CD8-positive, alpha-beta memory T cell (primary cell): ENCODE measurements at regions not wholly inside any gene's neighbourhood (a gene's known extent, or its start where the extent isn't known, plus 50 kb on each side); places are given as distances from the start of the nearest gene placed in this dataset.
"Not testable (repeated sequence)": the region's sequence is repeated elsewhere in the genome, so short reads cannot be mapped to it uniquely, and the experiment has no call there.

Experiments
- CTCF ChIA-PET: fragments of 350-600 bp; sonication (Branson Sonifier 250); formaldehyde crosslinking; loops from one replicate; lab custom pipeline; 2021; ENCODE audit warnings: antibody characterized with exemption; lab: Charles Lee
- POLR2A ChIA-PET: fragments of 350-600 bp; sonication (Branson Sonifier 250); formaldehyde crosslinking; loops from one replicate; lab custom pipeline; 2021; ENCODE audit warnings: antibody characterized with exemption; lab: Charles Lee
- DNase-seq, 5 donors: peaks; one replicate each; pipeline versions ENCODE4 v3.0.0 to v3.0.0-alpha.2; 2020 to 2022; ENCODE audit warnings: mixed read lengths in 1 of 5
- H3K27ac ChIP-seq: one replicate; pipeline ENCODE4 v1.7.0; 2013; ENCODE audit warnings: low read depth, mild to moderate bottlenecking, low read length, moderate library complexity
- H3K27me3 ChIP-seq: 2 replicates; pipeline ENCODE4 v1.7.0; 2013; ENCODE audit warnings: low read length, mild to moderate bottlenecking; ENCODE audit not compliant: insufficient read depth, poor library complexity, severe bottlenecking
- H3K36me3 ChIP-seq: 2 replicates; pipeline ENCODE4 v1.7.0; 2013; ENCODE audit warnings: mild to moderate bottlenecking, low read length, moderate library complexity; ENCODE audit not compliant: insufficient read depth
- H3K4me1 ChIP-seq: 2 replicates; pipeline ENCODE4 v1.7.0; 2013; ENCODE audit warnings: mild to moderate bottlenecking, low read length, moderate library complexity; ENCODE audit not compliant: insufficient read depth
- H3K4me3 ChIP-seq: 2 replicates; pipeline ENCODE4 v1.7.0; 2013; ENCODE audit warnings: mild to moderate bottlenecking, low read length
- H3K9me3 ChIP-seq: 2 replicates; pipeline ENCODE4 v1.7.0; 2013; ENCODE audit warnings: mild to moderate bottlenecking, low read length
- H3K27ac Mint-ChIP-seq, 8 donors: one replicate each; pipeline ENCODE4 v1.8.0; 2020 to 2021; ENCODE audit warnings: mixed read lengths in 8 of 8, mild to moderate bottlenecking in 6 of 8, inconsistent platforms in 3 of 8, moderate library complexity in 3 of 8
- H3K27me3 Mint-ChIP-seq, 2 donors: one replicate each; pipeline ENCODE4 v1.8.0; 2020 to 2021; ENCODE audit warnings: mixed read lengths in 2 of 2, mild to moderate bottlenecking in 1 of 2, moderate library complexity in 1 of 2
- H3K36me3 Mint-ChIP-seq, 3 donors: one replicate each; pipeline ENCODE4 v1.8.0; 2020 to 2021; ENCODE audit warnings: mixed read lengths in 3 of 3, inconsistent platforms in 1 of 3, mild to moderate bottlenecking in 1 of 3
- H3K4me1 Mint-ChIP-seq, 3 donors: one replicate each; pipeline ENCODE4 v1.8.0; 2020 to 2021; ENCODE audit warnings: mixed read lengths in 3 of 3, inconsistent platforms in 1 of 3, mild to moderate bottlenecking in 1 of 3
- H3K4me3 Mint-ChIP-seq, 7 donors: one replicate each; pipeline ENCODE4 v1.8.0; 2020 to 2021; ENCODE audit warnings: mixed read lengths in 7 of 7, mild to moderate bottlenecking in 6 of 7, moderate library complexity in 4 of 7, inconsistent platforms in 2 of 7
- H3K9me3 Mint-ChIP-seq, 5 donors: one replicate each; pipeline ENCODE4 v1.8.0; 2020 to 2022; ENCODE audit warnings: mixed read lengths in 5 of 5, mild to moderate bottlenecking in 3 of 5, moderate library complexity in 2 of 5, inconsistent platforms in 1 of 5

- Mint-ChIP-seq H3K27ac (no peak overlapping the region), H3K9me3 (peaks cover 0 to 10% (median 1%) of the 10 kb centered on the region in 5 donors), H3K4me1 (no peaks in the 10 kb centered on the region), H3K36me3 (no peaks in the 10 kb centered on the region), H3K4me3 (no peak overlapping the region), H3K27me3 (no peaks in the 10 kb centered on the region)
- no peaks in the 10 kb centered on the region for H3K27me3 ChIP-seq
- no peaks in the 10 kb centered on the region for H3K9me3 ChIP-seq
- no peaks in the 10 kb centered on the region for H3K4me1 ChIP-seq
- ChIA-PET CTCF (interaction anchor here (1.0 kb wide), 1 partner anchor 15 kb away, joined by 3 read pairs; no protein-coding TSS in a partner anchor), POLR2A (no interaction called here)
- H3K36me3 ChIP-seq = no peaks in the 10 kb centered on the region
- DNase-seq = no peak
- no peak overlapping the region for H3K27ac ChIP-seq
- H3K4me3 ChIP-seq = no peak overlapping the region
These were observed 246.1 kb upstream of the ST6GAL2 start for GRCh38 chr2:107132070-107132469.

DNA sequence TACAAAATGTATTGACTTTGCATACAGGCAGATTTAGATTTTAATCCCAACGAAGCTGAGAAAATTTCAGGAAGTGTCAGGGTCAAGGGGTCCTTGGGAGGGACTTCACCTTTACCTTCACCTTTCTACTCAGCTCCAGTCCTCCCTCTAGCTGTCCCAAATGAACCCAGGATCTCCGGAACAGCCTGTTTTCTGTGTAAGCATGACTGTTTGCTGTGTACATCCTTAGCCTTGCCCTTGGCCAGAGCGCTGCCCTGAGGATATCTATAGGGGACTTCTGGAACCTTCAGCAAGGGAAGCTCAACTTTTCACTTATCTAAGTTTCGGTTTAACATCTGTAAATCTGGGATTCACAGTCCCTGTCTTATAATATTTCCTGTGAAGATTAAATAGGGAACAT lies 246.8 kb upstream of the ST6GAL2 start:
- H3K36me3 ChIP-seq = no peaks in the 10 kb centered on the region
- no peaks in the 10 kb centered on the region for H3K4me1 Mint-ChIP-seq
- H3K27me3 ChIP-seq = no peaks in the 10 kb centered on the region
- no peaks in the 10 kb centered on the region for H3K27me3 Mint-ChIP-seq
- no peak overlapping the region for H3K27ac Mint-ChIP-seq
- no peaks in the 10 kb centered on the region for H3K4me1 ChIP-seq
- H3K4me3 Mint-ChIP-seq = no peak overlapping the region
- no peaks in the 10 kb centered on the region for H3K36me3 Mint-ChIP-seq
- H3K27ac ChIP-seq = no peak overlapping the region
- POLR2A ChIA-PET = no interaction called here
- CTCF ChIA-PET = interaction anchor here (1.0 kb wide), 1 partner anchor 15 kb away, joined by 3 read pairs; no protein-coding TSS in a partner anchor
- no peak overlapping the region for H3K4me3 ChIP-seq
- H3K9me3 Mint-ChIP-seq = peaks cover 0 to 10% (median 1%) of the 10 kb centered on the region in 5 donors
- no peaks in the 10 kb centered on the region for H3K9me3 ChIP-seq
- DNase-seq = no peak

GRCh38 chr2:107133412-107133811 lies 247.4 kb upstream of the ST6GAL2 start:
- no peaks in the 10 kb centered on the region for H3K4me1 ChIP-seq
- no peaks in the 10 kb centered on the region for H3K9me3 ChIP-seq
- no peaks in the 10 kb centered on the region for H3K27me3 ChIP-seq
- Mint-ChIP-seq H3K36me3 (no peaks in the 10 kb centered on the region), H3K9me3 (peaks cover 0 to 10% (median 0%) of the 10 kb centered on the region in 5 donors), H3K4me1 (no peaks in the 10 kb centered on the region), H3K27ac (no peak overlapping the region), H3K4me3 (no peak overlapping the region), H3K27me3 (no peaks in the 10 kb centered on the region)
- no peaks in the 10 kb centered on the region for H3K36me3 ChIP-seq
- CTCF ChIA-PET = no interaction called here
- H3K27ac ChIP-seq = no peak overlapping the region
- no peak for DNase-seq
- POLR2A ChIA-PET = no interaction called here
- no peak overlapping the region for H3K4me3 ChIP-seq

DNA sequence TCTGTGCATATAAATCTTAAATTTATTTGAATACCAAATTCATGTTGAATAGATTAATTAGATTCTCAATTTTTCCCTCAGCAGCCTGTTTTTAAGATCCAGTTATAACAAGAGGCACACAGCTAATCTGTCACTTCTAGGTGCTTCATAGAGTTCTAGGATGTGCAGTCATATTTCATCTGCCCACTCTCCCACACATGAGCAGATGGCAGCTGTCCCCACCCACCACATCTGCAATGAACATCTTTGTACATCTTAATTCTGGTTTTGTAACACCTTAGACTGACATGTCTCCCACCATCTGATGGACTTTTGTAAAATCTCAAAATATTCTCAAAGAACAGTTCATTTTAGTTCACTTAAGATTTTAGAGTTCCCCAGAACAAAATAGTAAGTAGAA lies 250.8 kb upstream of the ST6GAL2 start:
- no peaks in the 10 kb centered on the region for H3K4me1 Mint-ChIP-seq
- H3K27ac Mint-ChIP-seq = peak overlapping the region in 1 of 8 donors; percentile 48
- H3K4me3 Mint-ChIP-seq = no peak overlapping the region
- POLR2A ChIA-PET = no interaction called here
- Histone ChIP-seq H3K4me3 (no peak overlapping the region), H3K4me1 (no peaks in the 10 kb centered on the region), H3K27me3 (no peaks in the 10 kb centered on the region), H3K36me3 (no peaks in the 10 kb centered on the region), H3K9me3 (no peaks in the 10 kb centered on the region), H3K27ac (no peak overlapping the region)
- CTCF ChIA-PET = interaction anchor here (1.1 kb wide), 1 partner anchor 11 kb away, joined by 4 read pairs; no protein-coding TSS in a partner anchor
- H3K36me3 Mint-ChIP-seq = no peaks in the 10 kb centered on the region
- peaks cover 0 to 11% (median 2%) of the 10 kb centered on the region in 5 donors for H3K9me3 Mint-ChIP-seq
- H3K27me3 Mint-ChIP-seq = no peaks in the 10 kb centered on the region
- DNase-seq = no peak

- Histone ChIP-seq H3K27me3 (no peaks in the 10 kb centered on the region), H3K27ac (no peak overlapping the region), H3K4me3 (no peak overlapping the region), H3K4me1 (no peaks in the 10 kb centered on the region), H3K36me3 (no peaks in the 10 kb centered on the region), H3K9me3 (no peaks in the 10 kb centered on the region)
- no peak for DNase-seq
- H3K27me3 Mint-ChIP-seq = no peaks in the 10 kb centered on the region
- no peaks in the 10 kb centered on the region for H3K4me1 Mint-ChIP-seq
- no peak overlapping the region for H3K27ac Mint-ChIP-seq
- ChIA-PET CTCF (interaction anchor here (1.1 kb wide), 1 partner anchor 10 kb away, joined by 4 read pairs; no protein-coding TSS in a partner anchor), POLR2A (no interaction called here)
- no peaks in the 10 kb centered on the region for H3K36me3 Mint-ChIP-seq
- no peak overlapping the region for H3K4me3 Mint-ChIP-seq
- H3K9me3 Mint-ChIP-seq = peaks cover 0 to 19% (median 3%) of the 10 kb centered on the region in 5 donors
These were observed 251.7 kb upstream of the ST6GAL2 start for GRCh38 chr2:107137706-107138105.

- H3K36me3 ChIP-seq = no peaks in the 10 kb centered on the region
- CTCF ChIA-PET = no interaction called here
- no peak overlapping the region for H3K27ac ChIP-seq
- no peaks in the 10 kb centered on the region for H3K4me1 Mint-ChIP-seq
- H3K27me3 Mint-ChIP-seq = no peaks in the 10 kb centered on the region
- DNase-seq = no peak
- no peak overlapping the region for H3K4me3 Mint-ChIP-seq
- no peak overlapping the region for H3K27ac Mint-ChIP-seq
- POLR2A ChIA-PET = no interaction called here
- H3K4me1 ChIP-seq = no peaks in the 10 kb centered on the region
- H3K4me3 ChIP-seq = no peak overlapping the region
- no peaks in the 10 kb centered on the region for H3K36me3 Mint-ChIP-seq
- H3K9me3 ChIP-seq = no peaks in the 10 kb centered on the region
- no peaks in the 10 kb centered on the region for H3K27me3 ChIP-seq
- H3K9me3 Mint-ChIP-seq = peaks cover 2 to 13% (median 5%) of the 10 kb centered on the region in 5 donors
These were observed 260.2 kb upstream of the ST6GAL2 start for GRCh38 chr2:107146181-107146580.

GRCh38 chr2:107146645-107147044 lies 260.7 kb upstream of the ST6GAL2 start:
- H3K4me3 ChIP-seq, H3K36me3 Mint-ChIP-seq, H3K4me1 ChIP-seq, H3K27me3 Mint-ChIP-seq, H3K27ac ChIP-seq, DNase-seq, H3K4me1 Mint-ChIP-seq, H3K27ac Mint-ChIP-seq, H3K27me3 ChIP-seq, H3K4me3 Mint-ChIP-seq, H3K36me3 ChIP-seq, CTCF ChIA-PET, POLR2A ChIA-PET, H3K9me3 ChIP-seq: not testable (repeated sequence)
- peaks cover 2 to 13% (median 5%) of the 10 kb centered on the region in 5 donors for H3K9me3 Mint-ChIP-seq

GRCh38 chr2:107148055-107148454 lies 262.1 kb upstream of the ST6GAL2 start:
- no peak overlapping the region for H3K4me3 Mint-ChIP-seq
- H3K4me1 Mint-ChIP-seq = no peaks in the 10 kb centered on the region
- H3K27me3 ChIP-seq = no peaks in the 10 kb centered on the region
- DNase-seq = no peak
- no peaks in the 10 kb centered on the region for H3K4me1 ChIP-seq
- H3K9me3 Mint-ChIP-seq = peaks cover 0 to 5% (median 4%) of the 10 kb centered on the region in 5 donors
- ChIA-PET POLR2A (no interaction called here), CTCF (interaction anchor here (0.8 to 2.0 kb wide), 2 partner anchors 11 to 16 kb away, joined by 3 to 4 read pairs; no protein-coding TSS in a partner anchor)
- no peaks in the 10 kb centered on the region for H3K36me3 Mint-ChIP-seq
- no peaks in the 10 kb centered on the region for H3K36me3 ChIP-seq
- no peak overlapping the region for H3K27ac ChIP-seq
- no peaks in the 10 kb centered on the region for H3K27me3 Mint-ChIP-seq
- no peaks in the 10 kb centered on the region for H3K9me3 ChIP-seq
- no peak overlapping the region for H3K4me3 ChIP-seq
- H3K27ac Mint-ChIP-seq = no peak overlapping the region
